ENCODE measurements at regions not wholly inside any gene's neighbourhood (a gene's known extent, or its start where the extent isn't known, plus 50 kb on each side); places are given as distances from the start of the nearest gene placed in this dataset.

DNA sequence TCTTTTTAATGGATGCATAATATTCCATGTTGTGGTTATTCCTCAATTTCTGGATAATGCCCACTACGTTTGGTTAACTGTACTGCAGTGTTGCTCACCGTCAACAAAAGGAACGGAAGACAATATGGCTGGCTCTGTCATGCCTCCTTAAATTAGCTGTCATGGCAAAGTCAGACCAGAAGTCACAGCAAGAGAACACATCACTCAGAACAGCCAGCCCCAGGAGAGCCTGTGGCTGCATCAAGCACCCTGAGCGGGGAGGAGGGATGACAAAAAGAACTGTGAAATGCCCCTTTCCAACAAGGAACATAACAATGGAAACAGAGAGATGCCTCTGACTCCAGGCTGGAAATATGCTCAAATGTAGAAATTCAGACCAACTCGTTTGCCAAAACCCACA, 366.0 kb upstream of the ZNF507 start:
- no peak for DNase-seq (ENCODE audit: low spot score)

- DNase-seq (ENCODE audit: low spot score): no peak
Measured at GRCh38 chr19:31979949-31980670, 365.3 kb upstream of the ZNF507 start.

- DNase-seq (ENCODE audit: low spot score): no peak
Measured at GRCh38 chr19:31980796-31981195, 364.6 kb upstream of the ZNF507 start.

DNA sequence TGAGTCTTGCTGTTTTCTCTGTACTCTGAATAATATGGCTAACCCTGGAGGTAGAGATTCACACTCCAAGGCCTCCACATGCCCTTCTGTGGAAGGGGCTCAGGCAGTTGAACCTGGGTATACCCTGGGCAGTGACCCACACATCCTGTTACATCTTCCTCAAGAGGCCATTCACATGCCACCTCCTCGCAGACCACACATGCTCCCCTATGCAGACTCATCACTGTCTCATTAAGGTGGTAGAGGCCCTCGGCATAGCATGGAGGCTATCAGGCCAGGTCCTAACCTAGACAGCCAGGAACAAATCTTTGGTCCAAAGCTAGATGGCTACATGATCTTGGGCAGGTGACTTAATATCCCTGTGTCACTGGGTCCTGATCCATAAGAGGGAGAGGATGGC, 363.9 kb upstream of the ZNF507 start:
- no peak for DNase-seq (ENCODE audit: low spot score)

DNA sequence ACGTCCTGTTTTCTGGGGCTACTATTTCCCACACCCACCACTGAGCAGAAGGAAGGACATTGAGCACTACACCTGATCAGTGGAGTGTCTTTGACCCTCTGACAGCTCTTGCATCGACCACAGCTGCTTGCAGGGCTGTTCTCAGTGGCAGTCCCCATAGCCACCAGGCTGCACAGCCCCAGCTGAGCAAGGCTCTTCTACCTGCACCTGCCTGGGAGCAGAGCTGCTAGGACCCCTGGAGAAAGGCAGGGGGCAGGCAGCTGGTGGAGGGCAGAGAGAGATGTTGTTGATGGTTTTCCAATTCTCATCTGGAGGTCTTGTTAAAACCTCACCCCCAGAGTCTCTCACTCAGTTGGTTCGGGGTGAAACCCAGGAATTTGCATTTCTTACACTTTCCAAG, 361.8 kb upstream of the ZNF507 start:
- DNase-seq (ENCODE audit: low spot score): no peak

DNA sequence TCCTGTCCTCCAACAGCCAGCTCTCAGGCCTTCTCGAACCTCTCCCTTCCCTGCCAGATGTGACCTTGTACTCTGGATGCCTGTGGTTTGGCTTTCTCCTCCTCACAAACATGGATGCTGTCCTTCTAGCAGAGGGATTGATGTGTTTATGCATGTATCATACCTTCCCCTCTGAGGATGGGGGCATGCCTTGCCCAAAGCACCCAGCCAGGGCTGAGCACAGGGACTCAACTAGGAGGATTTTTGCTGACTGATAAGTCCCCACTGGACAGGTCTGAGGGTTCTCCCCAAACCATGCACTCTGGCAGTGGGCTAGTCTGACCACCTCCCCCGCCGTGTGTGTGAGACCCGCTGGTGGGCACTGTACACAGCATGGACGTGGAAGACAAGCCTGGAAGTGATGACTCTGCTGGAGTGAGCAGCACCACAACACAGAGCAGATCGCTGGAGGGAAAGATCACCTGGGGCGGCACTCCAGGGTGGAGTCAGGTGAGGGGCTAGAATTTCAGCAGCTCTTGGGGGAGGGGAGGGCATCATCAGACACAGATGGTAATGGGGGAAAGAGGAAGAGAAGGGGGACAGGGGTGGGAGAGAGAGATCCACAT, 360.3 kb upstream of the ZNF507 start:
- DNase-seq (ENCODE audit: low spot score): no peak

GRCh38 chr19:31986951-31987350, 358.5 kb upstream of the ZNF507 start:
- DNase-seq (ENCODE audit: low spot score): no peak

DNA sequence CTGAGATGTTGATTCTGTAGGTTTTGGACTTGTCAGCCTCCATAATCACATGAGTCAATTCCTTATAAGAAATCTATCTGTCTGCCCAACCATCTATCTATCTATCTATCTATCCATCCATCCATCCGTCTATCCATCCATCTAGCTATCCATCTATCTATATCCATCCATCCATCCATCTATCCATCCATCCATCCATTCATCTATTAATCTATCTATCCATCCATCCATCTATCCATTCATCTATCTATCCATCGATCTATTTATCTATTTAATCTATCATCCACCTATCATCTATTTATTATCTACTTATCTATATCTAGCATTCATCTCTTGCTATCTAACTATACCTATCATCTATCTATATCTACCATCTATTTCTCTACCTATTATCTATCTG, 357.2 kb upstream of the ZNF507 start:
- DNase-seq (ENCODE audit: low spot score): no peak

DNA sequence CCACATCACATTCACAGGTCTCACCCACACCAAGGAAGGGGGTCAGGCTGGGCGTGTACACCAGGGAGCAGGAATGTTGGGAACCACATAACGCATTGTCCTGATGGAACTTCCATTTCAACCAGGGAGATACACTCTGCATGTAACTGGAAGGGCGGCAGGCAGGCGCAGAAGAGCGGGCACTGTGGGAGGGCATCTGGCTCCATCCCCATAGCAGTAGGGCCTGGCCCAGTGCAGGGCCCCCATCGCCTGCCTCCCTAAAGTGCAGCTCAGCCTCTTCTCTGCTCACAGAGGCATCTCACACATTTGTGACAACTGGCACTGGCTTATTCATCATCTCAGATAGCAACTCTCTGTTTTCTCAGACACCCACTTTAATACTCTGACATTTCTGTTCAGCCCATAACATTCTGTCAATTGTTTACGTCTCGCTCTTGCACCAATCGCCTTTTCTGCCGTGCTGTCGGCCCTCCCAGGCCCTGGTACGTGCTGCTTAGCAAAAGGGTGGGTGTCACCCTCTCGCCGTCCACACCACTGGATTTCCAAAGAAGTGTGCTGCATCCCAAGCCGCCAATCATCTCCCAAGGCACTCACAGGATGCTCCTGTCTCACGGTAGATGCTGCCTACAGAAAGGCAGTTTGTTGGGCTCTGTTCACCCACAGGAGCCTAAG, 353.3 kb upstream of the ZNF507 start:
- DNase-seq (ENCODE audit: low spot score): no peak

DNA sequence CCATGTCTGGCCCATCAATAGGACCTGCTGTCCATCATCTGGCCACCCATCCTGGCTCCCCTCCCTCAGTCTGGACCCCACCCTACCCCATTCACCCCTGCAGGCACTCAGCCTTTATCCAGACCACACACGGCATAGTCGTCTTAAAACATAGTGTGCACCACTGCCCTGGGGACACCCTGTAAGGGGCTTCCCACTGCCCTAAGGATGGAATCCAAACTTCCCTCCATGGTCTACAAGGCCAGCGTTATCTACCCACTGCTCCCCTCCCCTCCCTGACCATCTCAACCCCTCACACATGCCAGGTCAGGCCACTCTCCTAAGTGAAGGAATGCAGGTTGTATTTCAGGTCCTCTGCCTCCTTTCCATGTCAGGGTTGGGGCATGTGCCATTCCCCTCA, 352.7 kb upstream of the ZNF507 start:
- no peak for DNase-seq (ENCODE audit: low spot score)

DNA sequence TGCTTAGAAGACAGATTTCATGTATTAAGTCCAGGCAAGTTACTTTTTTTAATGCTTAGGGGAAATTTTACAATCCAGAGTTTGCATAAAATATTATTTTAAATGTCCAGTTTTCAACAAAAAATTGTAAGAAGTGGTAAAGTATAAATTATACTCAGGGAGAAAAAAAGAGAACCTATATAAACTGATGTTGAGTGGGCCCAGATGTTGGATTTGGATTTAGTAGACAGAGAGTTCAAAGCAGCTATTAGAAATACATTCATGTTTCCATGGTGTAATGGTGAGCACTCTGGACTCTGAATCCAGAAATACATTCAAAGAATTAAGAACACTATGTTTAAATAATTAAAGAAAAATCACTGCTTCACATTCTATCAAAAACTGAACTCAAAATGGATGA, 349.9 kb upstream of the ZNF507 start:
- DNase-seq (ENCODE audit: low spot score): no peak

GRCh38 chr19:32010071-32010470, 335.3 kb upstream of the ZNF507 start:
- DNase-seq (ENCODE audit: low spot score): no peak

DNA sequence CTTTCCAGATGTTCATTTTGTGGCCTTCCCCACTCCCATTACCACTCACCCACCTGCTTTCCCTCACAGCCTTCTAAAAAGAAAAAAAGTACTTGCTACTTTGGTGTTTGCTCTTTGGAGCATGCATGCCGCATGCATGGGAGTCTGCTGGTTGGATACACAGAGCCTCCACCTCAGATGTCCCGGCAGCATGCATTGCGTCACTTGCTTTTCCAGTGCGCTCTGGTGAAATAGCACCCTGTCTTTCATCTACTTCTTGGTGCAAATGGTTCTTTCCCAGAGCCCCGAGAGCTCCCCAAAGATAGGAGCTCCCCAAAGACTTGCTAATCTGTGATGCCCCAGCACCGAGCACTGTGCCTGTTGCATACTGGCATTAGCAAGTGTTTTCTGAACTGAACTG, 333.2 kb upstream of the ZNF507 start:
- no peak for DNase-seq (ENCODE audit: low spot score)

DNA sequence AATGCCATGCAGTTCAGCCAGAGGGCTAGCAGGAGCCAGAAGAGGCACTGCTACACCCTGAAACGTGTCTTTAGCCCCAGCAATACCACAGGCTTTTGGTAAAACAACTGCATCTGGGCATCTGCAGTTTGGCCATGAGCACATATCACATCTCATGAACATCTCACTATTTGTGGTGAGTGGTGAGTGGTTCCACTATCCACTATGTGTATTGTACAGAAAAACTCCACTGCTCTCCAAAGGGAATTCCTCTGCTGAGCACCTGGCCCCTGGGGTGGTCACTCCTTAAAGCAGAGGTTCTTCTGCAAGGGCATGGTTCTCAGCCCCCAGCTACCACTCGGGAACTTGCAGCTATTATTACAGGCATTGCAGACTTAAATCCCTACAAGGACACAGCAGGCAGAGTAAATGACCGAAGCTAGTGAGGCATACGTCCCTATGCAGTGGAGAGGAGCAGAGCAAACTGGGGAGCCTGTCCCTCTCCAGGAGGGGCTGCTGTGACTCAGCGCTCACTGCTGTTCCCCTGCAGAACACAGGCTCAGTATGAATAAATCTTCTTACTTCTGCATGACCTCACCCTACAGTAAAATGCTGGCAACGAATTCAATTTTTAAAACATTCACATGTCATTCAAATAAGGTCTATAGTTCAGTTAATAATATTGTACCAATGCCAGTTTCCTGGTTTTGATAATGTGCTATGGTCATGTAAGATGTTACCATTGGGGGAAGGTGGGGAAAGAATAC, 332.4 kb upstream of the ZNF507 start:
- no peak for DNase-seq (ENCODE audit: low spot score)

- DNase-seq (ENCODE audit: low spot score): no peak
Measured at GRCh38 chr19:32017176-32017953, 328.0 kb upstream of the ZNF507 start.

- no peak for DNase-seq (ENCODE audit: low spot score)
Measured at GRCh38 chr19:32018014-32018413, 327.4 kb upstream of the ZNF507 start.

DNA sequence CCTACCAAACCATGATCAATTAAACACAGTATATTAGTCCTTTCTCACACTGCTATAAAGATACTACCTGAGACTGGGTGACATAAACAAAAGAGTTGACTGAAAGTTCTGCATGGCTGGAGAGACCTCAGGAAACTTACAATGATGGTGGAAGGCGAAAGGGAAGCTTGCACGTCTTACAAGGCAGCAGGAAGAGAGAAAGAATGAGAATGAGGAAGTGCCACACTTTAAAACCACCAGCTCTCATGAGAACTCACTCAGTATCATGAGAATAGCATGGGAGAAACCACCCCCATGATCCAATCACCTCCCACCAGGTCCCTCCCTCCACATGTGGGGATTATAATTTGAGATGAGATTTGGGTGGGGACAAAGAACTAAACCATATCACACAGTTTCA, 324.9 kb upstream of the ZNF507 start:
- no peak for DNase-seq (ENCODE audit: low spot score)

DNA sequence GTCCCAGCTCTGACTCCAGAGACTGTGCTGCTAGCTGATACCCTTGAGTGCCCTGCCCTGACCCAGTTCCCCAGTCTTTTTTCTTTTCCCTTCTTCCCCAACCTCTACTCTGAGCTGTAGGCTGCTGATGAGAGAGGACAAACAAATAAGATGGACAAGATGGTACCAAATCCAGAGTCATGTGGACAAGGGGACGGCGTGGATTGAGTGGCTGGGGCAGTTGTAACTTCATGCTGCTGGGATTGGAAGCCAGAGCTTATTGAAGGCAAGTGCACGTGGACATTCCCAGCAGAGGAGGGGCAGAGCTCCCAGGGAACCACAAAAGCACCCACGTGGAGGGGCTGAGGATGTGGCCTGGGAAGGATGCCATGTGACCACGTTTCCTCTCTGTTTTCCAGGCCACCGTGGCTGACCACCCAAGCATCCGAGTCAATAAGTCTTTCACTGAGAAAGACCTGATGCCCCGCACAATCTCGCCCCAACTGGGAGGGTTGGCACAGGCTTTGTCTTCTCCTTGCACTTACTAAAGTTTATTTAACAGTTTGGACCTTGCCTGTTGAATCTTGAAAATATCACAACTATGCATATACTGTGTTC, 323.3 kb upstream of the ZNF507 start:
- no peak for DNase-seq (ENCODE audit: low spot score)

DNA sequence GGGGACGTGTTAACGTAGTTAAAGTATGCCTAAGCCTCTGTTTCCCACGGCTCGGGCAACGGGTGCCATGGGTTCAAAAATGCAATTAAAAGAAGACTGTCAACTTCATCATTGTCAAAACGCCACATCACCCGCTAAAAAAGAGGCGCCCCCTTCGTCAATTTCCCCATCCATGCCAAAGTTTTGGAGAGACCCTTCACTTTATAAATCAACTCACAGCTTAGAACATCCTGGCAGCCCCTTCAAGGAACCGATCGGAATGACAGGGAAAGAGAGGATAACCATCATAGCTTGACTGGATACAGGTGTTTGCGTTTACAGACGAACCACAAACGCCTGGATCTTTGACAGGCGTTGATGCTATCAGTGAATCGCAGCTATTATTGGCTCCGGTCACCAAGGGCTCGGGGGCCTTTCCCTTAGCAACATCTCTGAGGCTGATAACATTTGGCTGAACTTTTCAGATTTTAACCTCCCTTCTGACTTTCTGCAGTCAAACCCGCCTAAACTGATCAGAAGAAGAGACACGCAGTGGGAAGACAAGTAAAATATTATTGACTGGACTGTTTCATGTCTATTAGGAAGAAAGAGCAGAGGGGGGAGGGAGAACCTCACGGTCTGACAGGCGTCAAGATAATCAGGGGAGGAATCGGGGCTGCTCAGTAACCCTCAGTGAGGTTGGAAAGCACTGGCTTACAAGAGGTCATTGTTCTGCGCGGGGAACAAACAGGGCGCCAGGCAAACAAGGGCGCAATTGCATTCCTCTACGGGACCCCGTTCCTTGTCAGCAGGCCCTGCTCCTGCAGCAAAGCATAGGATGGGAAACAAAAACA, 322.5 kb upstream of the ZNF507 start:
- no peak for DNase-seq (ENCODE audit: low spot score)

- no peak for DNase-seq (ENCODE audit: low spot score)
Measured at GRCh38 chr19:32023564-32023832, 321.9 kb upstream of the ZNF507 start.

DNA sequence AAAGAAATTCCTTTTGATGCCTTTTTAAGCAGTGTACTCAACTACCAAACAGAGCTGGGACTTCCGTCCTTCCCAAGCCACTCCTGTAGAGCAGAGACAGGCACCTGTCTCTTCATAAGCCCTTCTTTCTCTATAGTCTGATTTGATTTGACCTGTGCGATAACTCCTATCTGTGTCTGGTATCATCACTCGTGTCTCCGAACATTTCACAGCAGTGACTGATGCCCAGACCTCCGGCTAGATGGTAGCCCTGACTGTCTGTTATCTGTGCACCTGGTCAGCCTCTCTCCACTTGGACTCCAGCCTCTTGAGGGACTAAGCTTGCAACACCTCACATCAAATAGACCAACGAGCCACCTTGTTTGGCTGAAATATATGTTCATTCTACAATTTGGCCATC, 316.2 kb upstream of the ZNF507 start:
- no peak for DNase-seq (ENCODE audit: low spot score)

All from HT-29 (cell line).